IMR-90 (cell line): ENCODE measurements at regions not wholly inside any gene's neighbourhood (a gene's known extent, or its start where the extent isn't known, plus 50 kb on each side); places are given as distances from the start of the nearest gene placed in this dataset.

ENCODE experiments used
- CHD1 ChIP-seq: IDR thresholded peaks from 2 replicates; pipeline ENCODE4 v1.6.1; 2012; ENCODE audit warnings: low read depth, low read length, improper control_type of control experiment
- CTCF ChIP-seq: conservative IDR thresholded peaks from 2 replicates; pipeline ENCODE4 v1.5.1; 2012; ENCODE audit warnings: mild to moderate bottlenecking, low read depth, low read length, improper control_type of control experiment
- MXI1 ChIP-seq: IDR thresholded peaks from 2 replicates; pipeline ENCODE4 v1.6.1; 2012; ENCODE audit warnings: low read depth, mild to moderate bottlenecking, low read length, moderate library complexity, borderline replicate concordance
- POLR2A ChIP-seq: IDR thresholded peaks from 2 replicates; pipeline ENCODE4 v1.6.1; 2012; ENCODE audit warnings: mild to moderate bottlenecking, low read depth, low read length
- RCOR1 ChIP-seq: IDR thresholded peaks from 2 replicates; pipeline ENCODE4 v1.6.1; 2012; ENCODE audit warnings: mild to moderate bottlenecking, low read length, improper control_type of control experiment; ENCODE audit not compliant: insufficient replicate concordance
- SMC3 ChIP-seq: fragments of 150-350 bp; IDR thresholded peaks from 2 replicates; pipeline ENCODE4 v1.6.1; 2016; ENCODE audit warnings: low read depth, mild to moderate bottlenecking, antibody characterized with exemption, low read length, moderate library complexity

- TF ChIP-seq CTCF (no peak), MXI1 (no peak), POLR2A (no peak), SMC3 (no peak), CHD1 (no peak), RCOR1 (no peak)
Measured at GRCh38 chr4:176872461-176872860, 79.7 kb upstream of the VEGFC start.
